ENCODE measurements at regions not wholly inside any gene's neighbourhood (a gene's known extent, or its start where the extent isn't known, plus 50 kb on each side); places are given as distances from the start of the nearest gene placed in this dataset.

DNA sequence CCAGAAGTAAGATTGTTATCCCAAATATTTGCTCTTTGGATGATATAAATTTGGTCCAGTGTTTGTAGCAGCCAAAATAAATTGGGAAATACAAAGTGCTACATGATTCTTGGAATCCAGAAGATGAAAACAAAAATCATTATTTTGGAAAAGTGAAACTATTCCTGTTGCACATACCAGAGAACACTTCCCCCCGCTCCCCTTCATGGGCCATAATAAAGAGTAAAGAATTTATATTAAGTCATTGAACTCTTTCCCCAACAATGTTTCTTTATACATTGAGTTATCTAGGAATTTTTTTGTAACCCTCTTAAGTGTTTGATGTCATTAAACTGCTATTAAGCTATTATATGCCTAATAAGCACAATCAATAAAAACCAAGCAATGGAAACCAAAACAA is 490.4 kb upstream of the HS3ST5 start (continued):
- TF ChIP-seq, protein P1, sequence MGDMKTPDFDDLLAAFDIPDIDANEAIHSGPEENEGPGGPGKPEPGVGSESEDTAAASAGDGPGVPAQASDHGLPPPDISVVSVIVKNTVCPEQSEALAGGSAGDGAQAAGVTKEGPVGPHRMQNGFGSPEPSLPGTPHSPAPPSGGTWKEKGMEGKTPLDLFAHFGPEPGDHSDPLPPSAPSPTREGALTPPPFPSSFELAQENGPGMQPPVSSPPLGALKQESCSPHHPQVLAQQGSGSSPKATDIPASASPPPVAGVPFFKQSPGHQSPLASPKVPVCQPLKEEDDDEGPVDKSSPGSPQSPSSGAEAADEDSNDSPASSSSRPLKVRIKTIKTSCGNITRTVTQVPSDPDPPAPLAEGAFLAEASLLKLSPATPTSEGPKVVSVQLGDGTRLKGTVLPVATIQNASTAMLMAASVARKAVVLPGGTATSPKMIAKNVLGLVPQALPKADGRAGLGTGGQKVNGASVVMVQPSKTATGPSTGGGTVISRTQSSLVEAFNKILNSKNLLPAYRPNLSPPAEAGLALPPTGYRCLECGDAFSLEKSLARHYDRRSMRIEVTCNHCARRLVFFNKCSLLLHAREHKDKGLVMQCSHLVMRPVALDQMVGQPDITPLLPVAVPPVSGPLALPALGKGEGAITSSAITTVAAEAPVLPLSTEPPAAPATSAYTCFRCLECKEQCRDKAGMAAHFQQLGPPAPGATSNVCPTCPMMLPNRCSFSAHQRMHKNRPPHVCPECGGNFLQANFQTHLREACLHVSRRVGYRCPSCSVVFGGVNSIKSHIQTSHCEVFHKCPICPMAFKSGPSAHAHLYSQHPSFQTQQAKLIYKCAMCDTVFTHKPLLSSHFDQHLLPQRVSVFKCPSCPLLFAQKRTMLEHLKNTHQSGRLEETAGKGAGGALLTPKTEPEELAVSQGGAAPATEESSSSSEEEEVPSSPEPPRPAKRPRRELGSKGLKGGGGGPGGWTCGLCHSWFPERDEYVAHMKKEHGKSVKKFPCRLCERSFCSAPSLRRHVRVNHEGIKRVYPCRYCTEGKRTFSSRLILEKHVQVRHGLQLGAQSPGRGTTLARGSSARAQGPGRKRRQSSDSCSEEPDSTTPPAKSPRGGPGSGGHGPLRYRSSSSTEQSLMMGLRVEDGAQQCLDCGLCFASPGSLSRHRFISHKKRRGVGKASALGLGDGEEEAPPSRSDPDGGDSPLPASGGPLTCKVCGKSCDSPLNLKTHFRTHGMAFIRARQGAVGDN (CRISPR knock-in tag; IDR thresholded peaks at IDR 0.05): no peak
- TF ChIP-seq, protein P2, sequence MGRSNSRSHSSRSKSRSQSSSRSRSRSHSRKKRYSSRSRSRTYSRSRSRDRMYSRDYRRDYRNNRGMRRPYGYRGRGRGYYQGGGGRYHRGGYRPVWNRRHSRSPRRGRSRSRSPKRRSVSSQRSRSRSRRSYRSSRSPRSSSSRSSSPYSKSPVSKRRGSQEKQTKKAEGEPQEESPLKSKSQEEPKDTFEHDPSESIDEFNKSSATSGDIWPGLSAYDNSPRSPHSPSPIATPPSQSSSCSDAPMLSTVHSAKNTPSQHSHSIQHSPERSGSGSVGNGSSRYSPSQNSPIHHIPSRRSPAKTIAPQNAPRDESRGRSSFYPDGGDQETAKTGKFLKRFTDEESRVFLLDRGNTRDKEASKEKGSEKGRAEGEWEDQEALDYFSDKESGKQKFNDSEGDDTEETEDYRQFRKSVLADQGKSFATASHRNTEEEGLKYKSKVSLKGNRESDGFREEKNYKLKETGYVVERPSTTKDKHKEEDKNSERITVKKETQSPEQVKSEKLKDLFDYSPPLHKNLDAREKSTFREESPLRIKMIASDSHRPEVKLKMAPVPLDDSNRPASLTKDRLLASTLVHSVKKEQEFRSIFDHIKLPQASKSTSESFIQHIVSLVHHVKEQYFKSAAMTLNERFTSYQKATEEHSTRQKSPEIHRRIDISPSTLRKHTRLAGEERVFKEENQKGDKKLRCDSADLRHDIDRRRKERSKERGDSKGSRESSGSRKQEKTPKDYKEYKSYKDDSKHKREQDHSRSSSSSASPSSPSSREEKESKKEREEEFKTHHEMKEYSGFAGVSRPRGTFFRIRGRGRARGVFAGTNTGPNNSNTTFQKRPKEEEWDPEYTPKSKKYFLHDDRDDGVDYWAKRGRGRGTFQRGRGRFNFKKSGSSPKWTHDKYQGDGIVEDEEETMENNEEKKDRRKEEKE (IDR thresholded peaks at IDR 0.05): no peak
- TF ChIP-seq ZNF451 (CRISPR knock-in tag; IDR thresholded peaks at IDR 0.05) (no peak), MIXL1 (CRISPR knock-in tag; IDR thresholded peaks at IDR 0.05) (no peak), PAWR (CRISPR knock-in tag; IDR thresholded peaks at IDR 0.05; ENCODE audit: borderline replicate concordance) (no peak), PRMT3 (CRISPR knock-in tag; IDR thresholded peaks at IDR 0.05; ENCODE audit: borderline replicate concordance, low read depth) (no peak)
- TF ChIP-seq, protein P3, sequence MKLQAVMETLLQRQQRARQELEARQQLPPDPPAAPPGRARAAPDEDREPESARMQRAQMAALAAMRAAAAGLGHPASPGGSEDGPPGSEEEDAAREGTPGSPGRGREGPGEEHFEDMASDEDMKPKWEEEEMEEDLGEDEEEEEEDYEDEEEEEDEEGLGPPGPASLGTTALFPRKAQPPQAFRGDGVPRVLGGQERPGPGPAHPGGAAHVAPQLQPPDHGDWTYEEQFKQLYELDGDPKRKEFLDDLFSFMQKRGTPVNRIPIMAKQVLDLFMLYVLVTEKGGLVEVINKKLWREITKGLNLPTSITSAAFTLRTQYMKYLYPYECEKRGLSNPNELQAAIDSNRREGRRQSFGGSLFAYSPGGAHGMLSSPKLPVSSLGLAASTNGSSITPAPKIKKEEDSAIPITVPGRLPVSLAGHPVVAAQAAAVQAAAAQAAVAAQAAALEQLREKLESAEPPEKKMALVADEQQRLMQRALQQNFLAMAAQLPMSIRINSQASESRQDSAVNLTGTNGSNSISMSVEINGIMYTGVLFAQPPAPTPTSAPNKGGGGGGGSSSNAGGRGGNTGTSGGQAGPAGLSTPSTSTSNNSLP (IDR thresholded peaks at IDR 0.05; ENCODE audit: low read depth, low read length): no peak
- TF ChIP-seq, protein P4, sequence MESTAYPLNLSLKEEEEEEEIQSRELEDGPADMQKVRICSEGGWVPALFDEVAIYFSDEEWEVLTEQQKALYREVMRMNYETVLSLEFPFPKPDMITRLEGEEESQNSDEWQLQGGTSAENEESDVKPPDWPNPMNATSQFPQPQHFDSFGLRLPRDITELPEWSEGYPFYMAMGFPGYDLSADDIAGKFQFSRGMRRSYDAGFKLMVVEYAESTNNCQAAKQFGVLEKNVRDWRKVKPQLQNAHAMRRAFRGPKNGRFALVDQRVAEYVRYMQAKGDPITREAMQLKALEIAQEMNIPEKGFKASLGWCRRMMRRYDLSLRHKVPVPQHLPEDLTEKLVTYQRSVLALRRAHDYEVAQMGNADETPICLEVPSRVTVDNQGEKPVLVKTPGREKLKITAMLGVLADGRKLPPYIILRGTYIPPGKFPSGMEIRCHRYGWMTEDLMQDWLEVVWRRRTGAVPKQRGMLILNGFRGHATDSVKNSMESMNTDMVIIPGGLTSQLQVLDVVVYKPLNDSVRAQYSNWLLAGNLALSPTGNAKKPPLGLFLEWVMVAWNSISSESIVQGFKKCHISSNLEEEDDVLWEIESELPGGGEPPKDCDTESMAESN (CRISPR knock-in tag; conservative IDR thresholded peaks at IDR 0.05): no peak

All from HepG2 (cell line).